IMR-90 (cell line): ENCODE measurements at regions not wholly inside any gene's neighbourhood (a gene's known extent, or its start where the extent isn't known, plus 50 kb on each side); places are given as distances from the start of the nearest gene placed in this dataset.

Experiments used
- ATAC-seq: fragments of 200-7000 bp; cut with Tn5 transposase; 2 replicates; pipeline ENCODE4 v1.9.1; 2020; ENCODE audit warnings: low read depth, mild to moderate bottlenecking, moderate library complexity
- BruUV-seq: library from RNA; stranded (reverse); fragments of 400-500 nt; replicated peaks from 2 replicates; lab custom pipeline; 2021; lab: Mats Ljungman, UMichigan
- CTCF ChIA-PET: fragments of 300-600 bp; formaldehyde crosslinking; extraction: SDS; loops from one replicate; lab custom pipeline; 2021; ENCODE audit warnings: antibody characterized with exemption; lab: Yijun Ruan, JAX
- POLR2A ChIA-PET: fragments of 300-600 bp; sonication (Branson Sonifier 250); formaldehyde crosslinking; loops from one replicate; lab custom pipeline; 2022; ENCODE audit warnings: antibody characterized with exemption; ENCODE audit not compliant: unreplicated experiment; lab: Charles Lee
- DNase-seq: peaks from one replicate; pipeline ENCODE4 v3.0.0; 2013
- H2AFZ ChIP-seq: replicated peaks from 2 replicates; pipeline ENCODE3; 2013; ENCODE audit warnings: low read length, mild to moderate bottlenecking; ENCODE audit not compliant: poor library complexity
- H2AK5ac ChIP-seq: 2 replicates; pipeline ENCODE4 v1.6.1; 2013; ENCODE audit warnings: low read depth, low read length, inconsistent platforms
- H2AK9ac ChIP-seq: replicated peaks from 2 replicates; pipeline ENCODE3; 2013; ENCODE audit warnings: mild to moderate bottlenecking, low read depth, low read length, moderate library complexity; ENCODE audit not compliant: poor library complexity
- H2BK120ac ChIP-seq: 2 replicates; pipeline ENCODE4 v1.6.1; 2013; ENCODE audit warnings: low read depth, low read length, inconsistent platforms
- H2BK15ac ChIP-seq: 3 replicates; pipeline ENCODE4 v1.6.1; 2013; ENCODE audit warnings: low read depth, low read length, inconsistent platforms
- H2BK20ac ChIP-seq: 2 replicates; pipeline ENCODE4 v1.6.1; 2013; ENCODE audit warnings: low read depth, mild to moderate bottlenecking, inconsistent platforms, low read length, moderate library complexity
- H2BK5ac ChIP-seq: 2 replicates; pipeline ENCODE4 v1.6.1; 2013; ENCODE audit warnings: mild to moderate bottlenecking, low read depth, low read length, inconsistent platforms; ENCODE audit not compliant: poor library complexity, severe bottlenecking
- H3K14ac ChIP-seq: replicated peaks from 2 replicates; pipeline ENCODE4 v1.6.1; 2013; ENCODE audit warnings: low read depth, low read length, inconsistent platforms
- H3K18ac ChIP-seq: 2 replicates; pipeline ENCODE4 v1.6.1; 2013; ENCODE audit warnings: low read depth, low read length, control low read depth
- H3K23ac ChIP-seq: 2 replicates; pipeline ENCODE4 v1.6.1; 2013; ENCODE audit warnings: low read depth, low read length, inconsistent platforms
- H3K27ac ChIP-seq: 2 replicates; pipeline ENCODE4 v1.5.1; 2013; ENCODE audit warnings: mild to moderate bottlenecking, control low read depth, low read length; ENCODE audit not compliant: insufficient read depth
- H3K27me3 ChIP-seq: 2 replicates; pipeline ENCODE4 v1.6.1; 2013; ENCODE audit warnings: low read length; ENCODE audit not compliant: control insufficient read depth, insufficient read depth
- H3K36me3 ChIP-seq: 2 replicates; pipeline ENCODE4 v1.6.1; 2013; ENCODE audit warnings: low read length, mixed read lengths; ENCODE audit not compliant: control insufficient read depth, insufficient read depth
- H3K4ac ChIP-seq: 2 replicates; pipeline ENCODE4 v1.6.1; 2013; ENCODE audit warnings: low read depth, low read length, inconsistent platforms
- H3K4me1 ChIP-seq: 2 replicates; pipeline ENCODE4 v1.6.1; 2013; ENCODE audit warnings: low read length, mixed read lengths; ENCODE audit not compliant: control insufficient read depth, insufficient read depth
- H3K4me2 ChIP-seq: 2 replicates; pipeline ENCODE4 v1.6.1; 2013; ENCODE audit warnings: low read depth, mild to moderate bottlenecking, control low read depth, low read length, moderate library complexity
- H3K4me3 ChIP-seq: 2 replicates; pipeline ENCODE4 v1.5.1; 2013; ENCODE audit warnings: low read depth, mild to moderate bottlenecking, control low read depth, low read length, moderate library complexity; ENCODE audit not compliant: insufficient read depth
- H3K56ac ChIP-seq: 2 replicates; pipeline ENCODE4 v1.6.1; 2013; ENCODE audit warnings: low read length, inconsistent platforms; ENCODE audit not compliant: insufficient read depth; ENCODE audit errors: extremely low read depth
- H3K79me1 ChIP-seq, 2 experiments: 2 replicates each; pipeline ENCODE4 v1.6.1; 2013; ENCODE audit warnings: low read length in 2 of 2, inconsistent platforms in 1 of 2, low read depth in 1 of 2
- H3K9ac ChIP-seq: 2 replicates; pipeline ENCODE4 v1.6.1; 2013; ENCODE audit warnings: low read depth, low read length, control low read depth
- H3K9me1 ChIP-seq: 2 replicates; pipeline ENCODE4 v1.6.1; 2013; ENCODE audit warnings: low read length, inconsistent platforms; ENCODE audit not compliant: insufficient read depth
- H3K9me3 ChIP-seq: 2 replicates; pipeline ENCODE4 v1.6.1; 2013; ENCODE audit warnings: low read length; ENCODE audit not compliant: control insufficient read depth, insufficient read depth
- H4K20me1 ChIP-seq: 2 replicates; pipeline ENCODE4 v1.6.1; 2013; ENCODE audit warnings: low read length, inconsistent platforms; ENCODE audit not compliant: insufficient read depth
- H4K5ac ChIP-seq: 2 replicates; pipeline ENCODE4 v1.6.1; 2013; ENCODE audit warnings: mild to moderate bottlenecking, low read depth, low read length, control low read depth
- H4K8ac ChIP-seq, 2 experiments: 2 replicates each; pipeline ENCODE4 v1.6.1; 2013; ENCODE audit warnings: low read depth in 2 of 2, low read length in 2 of 2, control low read depth in 1 of 2, inconsistent platforms in 1 of 2
- H4K91ac ChIP-seq: 2 replicates; pipeline ENCODE4 v1.6.1; 2013; ENCODE audit warnings: low read depth, low read length, inconsistent platforms; ENCODE audit not compliant: insufficient read depth
- CEBPB ChIP-seq: IDR thresholded peaks from 2 replicates; pipeline ENCODE4 v1.6.1; 2012; ENCODE audit warnings: low read depth, low read length, improper control_type of control experiment
- RCOR1 ChIP-seq: IDR thresholded peaks from 2 replicates; pipeline ENCODE4 v1.6.1; 2012; ENCODE audit warnings: mild to moderate bottlenecking, low read length, improper control_type of control experiment; ENCODE audit not compliant: insufficient replicate concordance
- WGBS, 2 experiments: methylation state at CpG; one replicate each; pipeline versions ENCODE4 v1.1.5 to v1.1.7; 2013; ENCODE audit warnings: missing lambda C conversion rate in 2 of 2; ENCODE audit not compliant: insufficient read length in 1 of 2; ENCODE audit errors: extremely low coverage in 2 of 2; 5-methylcytosine and 5-hydroxymethylcytosine counted together
- dilution Hi-C: fragments of 300-500 bp; cut with HindIII; formaldehyde crosslinking; loops from one replicate; pipeline ENCODE4 v1.14.3; 2018; ENCODE audit warnings: low sequenced_read_pairs; ENCODE audit not compliant: unreplicated experiment
- in situ Hi-C: fragments of 300-500 bp; cut with MboI; formaldehyde crosslinking; loops from 3 replicates; pipeline ENCODE4 v1.14.3; 2019; ENCODE audit warnings: low sequenced_read_pairs, inconsistent platforms, mixed read lengths
- intact Hi-C: fragments of 100-400 bp; cut with micrococcal nuclease; formaldehyde crosslinking; loops from 2 replicates; pipeline ENCODE4 v1.10.0; 2022

- H2AK9ac ChIP-seq: no peak overlapping the region
- H4K8ac ChIP-seq: no peak overlapping the region
- H3K4ac ChIP-seq: no peak overlapping the region
- no peak overlapping the region for H2BK120ac ChIP-seq
- CTCF ChIA-PET: interaction anchor here (0.6 kb wide), 1 partner anchor 8 kb away, joined by 3 read pairs; no protein-coding TSS in a partner anchor
- no peak overlapping the region for H4K5ac ChIP-seq
- H3K27ac ChIP-seq: no peak overlapping the region
- H3K9me3 ChIP-seq: no peaks in the 10 kb centered on the region
- no peaks in the 10 kb centered on the region for H3K9me1 ChIP-seq
- no peak overlapping the region for H3K23ac ChIP-seq
- no peaks in the 10 kb centered on the region for H3K27me3 ChIP-seq
- no peak overlapping the region for H3K9ac ChIP-seq
- no peak overlapping the region for H2BK20ac ChIP-seq
- POLR2A ChIA-PET: no interaction called here
- no TSS peak for BruUV-seq
- in situ Hi-C loops: no loop called here
- H2AFZ ChIP-seq: no peak overlapping the region
- no peaks in the 10 kb centered on the region for H3K4me1 ChIP-seq
- H2AK5ac ChIP-seq: no peak overlapping the region
- no peak overlapping the region for H3K4me2 ChIP-seq
- H3K4me3 ChIP-seq: no peak overlapping the region
- intact Hi-C loops: no loop called here
- DNase-seq (no peak), ATAC-seq (no peak)
- no peak overlapping the region for H3K56ac ChIP-seq
- no peaks in the 10 kb centered on the region for H3K36me3 ChIP-seq
- TF ChIP-seq CEBPB (no peak), RCOR1 (no peak)
- dilution Hi-C loops: no loop called here
- no CpG with 5 or more reads among the region's 4 CpGs for whole genome bisulfite sequencing, 2 experiments
- H4K91ac ChIP-seq: no peak overlapping the region
- no peaks in the 10 kb centered on the region for H4K20me1 ChIP-seq
- H3K79me1 ChIP-seq: no peaks in the 10 kb centered on the region
- H2BK5ac ChIP-seq: no peak overlapping the region
- no peak overlapping the region for H2BK15ac ChIP-seq
- no peak overlapping the region for H3K18ac ChIP-seq
- H3K14ac ChIP-seq: no peak overlapping the region
These were observed 847.1 kb upstream of the ALCAM start for GRCh38 chr3:104519468-104520227.
